Lower leg skin (tissue), 3 donors: ENCODE measurements at regions not wholly inside any gene's neighbourhood (a gene's known extent, or its start where the extent isn't known, plus 50 kb on each side); places are given as distances from the start of the nearest gene placed in this dataset.

Experiments
- POLR2A ChIP-seq, 2 donors: fragments of 450-650 bp; IDR thresholded peaks; one replicate each; pipeline ENCODE4 v1.6.1; 2016 to 2017; ENCODE audit warnings: antibody characterized with exemption in 2 of 2, mild to moderate bottlenecking in 1 of 2, moderate library complexity in 1 of 2
- TF ChIP-seq, protein P1 (sequence below), 3 donors: fragments of 450-650 bp; IDR thresholded peaks; one replicate each; pipeline ENCODE4 v1.5.1; 2016; ENCODE audit warnings: antibody characterized with exemption in 3 of 3, mild to moderate bottlenecking in 3 of 3, moderate library complexity in 2 of 3

DNA sequence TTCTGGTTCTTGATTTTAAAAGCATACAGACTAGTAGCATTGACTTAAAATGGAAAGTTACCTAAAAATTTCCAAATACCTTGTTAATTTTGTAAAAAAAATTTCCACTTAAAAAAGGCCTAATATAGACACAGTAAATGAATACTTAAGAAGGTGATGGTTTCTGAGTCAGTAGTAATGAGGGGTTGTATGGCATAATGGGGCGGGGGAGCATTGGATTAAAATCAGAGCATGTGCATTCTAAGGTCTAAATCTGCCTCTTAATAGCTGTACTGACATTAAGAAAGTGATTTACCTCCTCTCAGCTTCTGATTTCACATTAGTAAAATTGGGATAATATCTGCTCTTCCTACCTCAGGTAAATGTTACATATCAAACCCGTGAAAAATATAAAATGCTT lies 446.5 kb downstream of the AASDHPPT start:
- TF ChIP-seq, protein P1, sequence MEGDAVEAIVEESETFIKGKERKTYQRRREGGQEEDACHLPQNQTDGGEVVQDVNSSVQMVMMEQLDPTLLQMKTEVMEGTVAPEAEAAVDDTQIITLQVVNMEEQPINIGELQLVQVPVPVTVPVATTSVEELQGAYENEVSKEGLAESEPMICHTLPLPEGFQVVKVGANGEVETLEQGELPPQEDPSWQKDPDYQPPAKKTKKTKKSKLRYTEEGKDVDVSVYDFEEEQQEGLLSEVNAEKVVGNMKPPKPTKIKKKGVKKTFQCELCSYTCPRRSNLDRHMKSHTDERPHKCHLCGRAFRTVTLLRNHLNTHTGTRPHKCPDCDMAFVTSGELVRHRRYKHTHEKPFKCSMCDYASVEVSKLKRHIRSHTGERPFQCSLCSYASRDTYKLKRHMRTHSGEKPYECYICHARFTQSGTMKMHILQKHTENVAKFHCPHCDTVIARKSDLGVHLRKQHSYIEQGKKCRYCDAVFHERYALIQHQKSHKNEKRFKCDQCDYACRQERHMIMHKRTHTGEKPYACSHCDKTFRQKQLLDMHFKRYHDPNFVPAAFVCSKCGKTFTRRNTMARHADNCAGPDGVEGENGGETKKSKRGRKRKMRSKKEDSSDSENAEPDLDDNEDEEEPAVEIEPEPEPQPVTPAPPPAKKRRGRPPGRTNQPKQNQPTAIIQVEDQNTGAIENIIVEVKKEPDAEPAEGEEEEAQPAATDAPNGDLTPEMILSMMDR (IDR thresholded peaks at IDR 0.05) = no peak
- TF ChIP-seq POLR2A (IDR thresholded peaks at IDR 0.05) = no peak
